Nephron (organoid): ENCODE measurements at regions not wholly inside any gene's neighbourhood (a gene's known extent, or its start where the extent isn't known, plus 50 kb on each side); places are given as distances from the start of the nearest gene placed in this dataset.

Source experiments
- H3K27ac Mint-ChIP-seq, 3 experiments: 2 replicates each; pipeline ENCODE4 v1.8.0; 2020; ENCODE audit warnings: mixed read lengths in 3 of 3, mild to moderate bottlenecking in 2 of 3, moderate library complexity in 1 of 3
- H3K27me3 Mint-ChIP-seq: 2 replicates; pipeline ENCODE4 v1.8.0; 2021; ENCODE audit warnings: low read depth, mild to moderate bottlenecking, moderate library complexity, mixed read lengths
- H3K36me3 Mint-ChIP-seq: 2 replicates; pipeline ENCODE4 v1.8.0; 2020; ENCODE audit warnings: low read depth, mixed read lengths
- H3K4me1 Mint-ChIP-seq: 2 replicates; pipeline ENCODE4 v1.8.0; 2020; ENCODE audit warnings: mixed read lengths
- H3K4me3 Mint-ChIP-seq, 3 experiments: 2 replicates each; pipeline ENCODE4 v1.8.0; 2020; ENCODE audit warnings: mild to moderate bottlenecking in 3 of 3, mixed read lengths in 3 of 3, moderate library complexity in 2 of 3
- H3K9me3 Mint-ChIP-seq: 2 replicates; pipeline ENCODE4 v1.8.0; 2020; ENCODE audit warnings: mixed read lengths
- TF ChIP-seq, protein P1 (sequence below), 3 experiments: fragments of 200-600 bp; sonication (generic); IDR thresholded peaks; one replicate each; pipeline ENCODE4 v1.5.0; 2021; ENCODE audit warnings: antibody characterized with exemption in 3 of 3; ENCODE audit not compliant: unreplicated experiment in 3 of 3

DNA sequence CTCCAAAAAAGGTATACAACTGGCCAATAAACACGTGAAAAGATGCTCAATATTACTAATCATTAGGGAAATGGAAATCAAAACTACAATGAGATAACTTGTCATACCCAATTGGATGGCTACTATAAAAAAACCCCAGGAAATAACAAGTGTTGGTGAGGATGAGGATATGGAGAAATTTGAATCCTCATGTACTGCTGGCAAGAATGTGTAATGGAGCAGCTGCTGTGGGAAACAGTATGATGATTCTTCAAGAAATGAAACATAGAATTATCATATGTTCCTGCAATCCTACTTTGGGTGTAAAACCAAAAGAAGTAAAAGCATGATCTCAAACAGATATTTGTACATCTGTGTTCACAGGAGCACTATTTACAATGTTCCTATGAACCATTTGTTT, 67.4 kb downstream of the RPLP1 start:
- Mint-ChIP-seq H3K27ac (no peak overlapping the region), H3K4me3 (no peak overlapping the region), H3K4me1 (peaks cover 21% of the 10 kb centered on the region), H3K36me3 (no peaks in the 10 kb centered on the region), H3K27me3 (peaks cover 30% of the 10 kb centered on the region), H3K9me3 (no peaks in the 10 kb centered on the region)
- TF ChIP-seq, protein P1, sequence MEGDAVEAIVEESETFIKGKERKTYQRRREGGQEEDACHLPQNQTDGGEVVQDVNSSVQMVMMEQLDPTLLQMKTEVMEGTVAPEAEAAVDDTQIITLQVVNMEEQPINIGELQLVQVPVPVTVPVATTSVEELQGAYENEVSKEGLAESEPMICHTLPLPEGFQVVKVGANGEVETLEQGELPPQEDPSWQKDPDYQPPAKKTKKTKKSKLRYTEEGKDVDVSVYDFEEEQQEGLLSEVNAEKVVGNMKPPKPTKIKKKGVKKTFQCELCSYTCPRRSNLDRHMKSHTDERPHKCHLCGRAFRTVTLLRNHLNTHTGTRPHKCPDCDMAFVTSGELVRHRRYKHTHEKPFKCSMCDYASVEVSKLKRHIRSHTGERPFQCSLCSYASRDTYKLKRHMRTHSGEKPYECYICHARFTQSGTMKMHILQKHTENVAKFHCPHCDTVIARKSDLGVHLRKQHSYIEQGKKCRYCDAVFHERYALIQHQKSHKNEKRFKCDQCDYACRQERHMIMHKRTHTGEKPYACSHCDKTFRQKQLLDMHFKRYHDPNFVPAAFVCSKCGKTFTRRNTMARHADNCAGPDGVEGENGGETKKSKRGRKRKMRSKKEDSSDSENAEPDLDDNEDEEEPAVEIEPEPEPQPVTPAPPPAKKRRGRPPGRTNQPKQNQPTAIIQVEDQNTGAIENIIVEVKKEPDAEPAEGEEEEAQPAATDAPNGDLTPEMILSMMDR (IDR thresholded peaks at IDR 0.05; ENCODE audit: unreplicated experiment in 3 of 3): no peak

DNA sequence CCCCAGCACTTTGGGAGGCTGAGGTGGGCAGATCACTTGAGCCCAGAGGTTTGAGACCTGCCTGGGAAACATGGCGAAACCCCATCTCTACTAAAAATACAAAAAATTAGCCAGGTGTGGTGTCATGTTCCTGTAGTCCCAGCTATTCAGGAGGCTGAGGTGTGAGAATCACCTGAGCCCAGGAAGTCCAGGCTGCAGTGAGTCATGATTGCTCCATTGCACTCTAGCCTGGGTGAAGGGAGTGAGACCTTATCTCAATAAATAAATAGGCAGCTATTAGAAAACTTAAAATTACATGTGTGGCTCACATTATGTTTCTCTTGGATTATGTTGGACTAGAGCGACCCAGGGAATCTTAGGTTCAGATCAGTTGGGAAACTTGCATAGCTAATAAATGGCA, 69.7 kb downstream of the RPLP1 start:
- H3K4me3 Mint-ChIP-seq: no peak overlapping the region
- H3K36me3 Mint-ChIP-seq: no peaks in the 10 kb centered on the region
- H3K9me3 Mint-ChIP-seq: no peaks in the 10 kb centered on the region
- H3K27ac Mint-ChIP-seq: no peak overlapping the region
- peaks cover 46% of the 10 kb centered on the region for H3K27me3 Mint-ChIP-seq
- peaks cover 40% of the 10 kb centered on the region for H3K4me1 Mint-ChIP-seq
- TF ChIP-seq, protein P1 (IDR thresholded peaks at IDR 0.05; ENCODE audit: unreplicated experiment in 3 of 3): no peak

DNA sequence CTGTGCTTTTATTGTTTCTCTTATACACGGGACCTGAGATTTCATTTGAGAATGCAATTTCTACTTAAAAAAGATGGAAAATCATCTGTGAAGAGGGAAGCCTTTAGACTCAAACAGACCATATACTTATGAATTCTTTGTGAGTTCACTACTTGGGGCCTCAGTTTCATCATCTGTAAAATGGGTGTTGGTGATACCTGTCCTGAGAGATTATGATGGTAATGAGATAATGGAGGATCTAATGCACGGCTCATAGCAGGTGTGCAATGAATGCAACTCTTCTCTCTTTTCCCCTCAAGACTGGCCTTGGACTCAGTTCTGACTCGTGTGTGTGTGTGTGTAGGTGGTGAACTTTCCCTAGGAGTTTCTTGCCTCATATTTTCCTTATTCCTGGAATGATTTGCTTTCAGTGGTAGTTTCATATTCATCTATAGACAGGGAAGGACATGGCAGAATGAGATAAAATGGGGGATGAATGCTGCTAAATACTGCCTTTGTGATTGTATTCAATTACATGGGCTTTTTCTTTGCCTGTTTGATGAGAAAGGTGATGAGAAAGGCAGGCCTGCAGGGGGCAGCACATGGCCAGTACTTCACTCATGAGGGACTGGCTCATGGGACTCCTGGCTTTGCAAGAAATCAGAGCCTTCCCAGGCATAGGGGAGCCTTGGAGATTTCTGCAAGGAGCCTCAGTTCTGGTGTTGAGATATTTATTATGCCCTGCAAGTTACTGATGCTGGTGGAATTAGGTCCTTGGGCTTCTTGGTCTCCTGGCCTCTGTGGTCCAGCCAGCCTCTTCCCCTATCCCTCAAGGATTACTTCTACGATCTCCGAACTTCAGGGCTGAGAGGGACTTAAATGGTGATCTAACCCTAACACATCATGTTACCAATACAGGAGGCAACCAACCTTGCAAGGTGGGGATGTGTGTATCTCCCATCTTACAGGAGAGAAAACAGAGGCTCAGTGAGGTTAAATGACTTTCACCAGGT, 70.7 kb downstream of the RPLP1 start:
- H3K27ac Mint-ChIP-seq: peak overlapping the region; percentile 8 to 26 (median 15)
- H3K27me3 Mint-ChIP-seq: peaks cover 47% of the 10 kb centered on the region
- peak overlapping the region in 1 of 3 experiments; percentile 15 for H3K4me3 Mint-ChIP-seq
- H3K4me1 Mint-ChIP-seq: peaks cover 40% of the 10 kb centered on the region
- H3K36me3 Mint-ChIP-seq: no peaks in the 10 kb centered on the region
- H3K9me3 Mint-ChIP-seq: no peaks in the 10 kb centered on the region
- TF ChIP-seq, protein P1 (IDR thresholded peaks at IDR 0.05; ENCODE audit: unreplicated experiment in 3 of 3): peak; percentile 80 to 91 (median 87)

DNA sequence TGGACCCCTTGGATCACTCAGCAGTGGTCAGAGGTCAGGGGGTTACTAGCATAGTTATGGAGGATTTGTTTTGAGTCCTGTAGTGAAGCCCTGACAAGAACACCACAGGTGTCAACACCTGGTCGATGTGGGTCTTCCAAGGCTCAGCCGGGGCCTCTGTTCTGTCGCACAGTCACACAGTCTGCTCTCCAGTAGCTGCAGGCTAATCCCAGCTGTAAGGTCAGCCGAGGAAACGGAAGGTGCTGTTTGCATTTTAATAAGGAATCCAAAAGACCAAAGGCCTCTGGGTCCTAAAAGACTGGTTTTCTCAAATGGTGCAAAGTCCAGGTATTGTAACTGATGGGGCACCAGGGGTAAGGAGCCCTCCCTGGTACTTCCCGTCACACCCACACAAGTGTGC, 71.7 kb downstream of the RPLP1 start:
- H3K4me3 Mint-ChIP-seq: peak overlapping the region in 1 of 3 experiments; percentile 40
- H3K27me3 Mint-ChIP-seq: peaks cover 45% of the 10 kb centered on the region
- TF ChIP-seq, protein P1 (IDR thresholded peaks at IDR 0.05; ENCODE audit: unreplicated experiment in 3 of 3): no peak
- no peaks in the 10 kb centered on the region for H3K9me3 Mint-ChIP-seq
- H3K4me1 Mint-ChIP-seq: peaks cover 49% of the 10 kb centered on the region
- peak overlapping the region in 2 of 3 experiments; percentile 26 to 44 for H3K27ac Mint-ChIP-seq
- no peaks in the 10 kb centered on the region for H3K36me3 Mint-ChIP-seq

DNA sequence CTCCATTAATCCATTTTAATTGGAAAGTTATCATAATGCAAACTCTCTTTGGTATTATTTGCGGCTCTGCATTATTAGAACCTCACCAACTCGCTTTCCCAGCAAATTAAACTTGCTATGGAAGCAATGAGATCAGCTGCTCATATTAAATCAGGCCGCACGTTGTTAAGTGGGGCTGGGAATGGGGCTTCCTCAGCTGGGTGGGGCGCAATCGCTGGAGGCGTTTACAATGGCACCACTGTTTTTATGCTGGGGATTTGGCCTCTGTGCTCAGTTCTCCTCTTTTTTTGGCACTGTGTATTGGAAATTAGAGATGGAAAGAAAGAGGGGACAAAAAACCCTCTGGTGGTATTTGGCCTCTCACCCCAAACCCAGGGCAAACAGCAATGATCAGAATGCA, 72.2 kb downstream of the RPLP1 start:
- H3K9me3 Mint-ChIP-seq: no peaks in the 10 kb centered on the region
- H3K4me3 Mint-ChIP-seq: no peak overlapping the region
- TF ChIP-seq, protein P1 (IDR thresholded peaks at IDR 0.05; ENCODE audit: unreplicated experiment in 3 of 3): no peak
- no peaks in the 10 kb centered on the region for H3K36me3 Mint-ChIP-seq
- H3K27me3 Mint-ChIP-seq: peaks cover 45% of the 10 kb centered on the region
- H3K4me1 Mint-ChIP-seq: peaks cover 52% of the 10 kb centered on the region
- H3K27ac Mint-ChIP-seq: peak overlapping the region in 2 of 3 experiments; percentile 37 to 44
